Liver (tissue), 8 donors: ENCODE measurements at regions not wholly inside any gene's neighbourhood (a gene's known extent, or its start where the extent isn't known, plus 50 kb on each side); places are given as distances from the start of the nearest gene placed in this dataset.

ENCODE experiments used
- DNase-seq: peaks from one replicate; pipeline ENCODE4 v3.0.0-alpha.2; 2017; ENCODE audit warnings: low spot score
- H3K27ac ChIP-seq, 2 donors: one replicate each; pipeline ENCODE4 v1.7.0; 2013; ENCODE audit warnings: inconsistent platforms in 2 of 2, low read length in 2 of 2, control low read depth in 1 of 2, low read depth in 1 of 2, mild to moderate bottlenecking in 1 of 2
- H3K27me3 ChIP-seq, 4 donors: one replicate each; pipeline versions ENCODE4 v1.6.1 to v1.7.0; 2013; ENCODE audit warnings: low read length in 3 of 4, inconsistent platforms in 1 of 4, mild to moderate bottlenecking in 1 of 4, moderate library complexity in 1 of 4; ENCODE audit not compliant: control insufficient read depth in 4 of 4, insufficient read depth in 4 of 4
- H3K36me3 ChIP-seq, 4 donors: one replicate each; pipeline versions ENCODE4 v1.6.1 to v1.7.0; 2013; ENCODE audit warnings: low read length in 3 of 4, mild to moderate bottlenecking in 3 of 4, low read depth in 1 of 4, moderate library complexity in 1 of 4; ENCODE audit not compliant: control insufficient read depth in 4 of 4, insufficient read depth in 3 of 4
- H3K4me1 ChIP-seq, 4 donors: one replicate each; pipeline versions ENCODE4 v1.6.1 to v1.7.0; 2013; ENCODE audit warnings: low read length in 3 of 4, mild to moderate bottlenecking in 3 of 4, moderate library complexity in 1 of 4; ENCODE audit not compliant: control insufficient read depth in 4 of 4, insufficient read depth in 4 of 4
- H3K4me3 ChIP-seq, 3 donors: one replicate each; pipeline versions ENCODE4 v1.6.1 to v1.7.0; 2013; ENCODE audit warnings: low read length in 3 of 3, control low read depth in 1 of 3, low read depth in 1 of 3, mild to moderate bottlenecking in 1 of 3
- H3K9ac ChIP-seq, 2 donors: one replicate each; pipeline ENCODE4 v1.7.0; 2013; ENCODE audit warnings: low read length in 2 of 2, mild to moderate bottlenecking in 2 of 2, moderate library complexity in 2 of 2, control low read depth in 1 of 2, low read depth in 1 of 2
- H3K9me3 ChIP-seq, 4 donors: one replicate each; pipeline versions ENCODE4 v1.6.1 to v1.7.0; 2013; ENCODE audit warnings: low read length in 3 of 4; ENCODE audit not compliant: control insufficient read depth in 4 of 4
- ATF3 ChIP-seq: IDR thresholded peaks from 2 replicates; pipeline ENCODE4 v1.6.1; 2016; ENCODE audit warnings: antibody characterized with exemption
- CTCF ChIP-seq: fragments of 150-350 bp; IDR thresholded peaks from 2 replicates; pipeline ENCODE4 v1.5.1; 2017; ENCODE audit warnings: improper control_type of control experiment, low read depth, low read length; ENCODE audit not compliant: missing input control
- EGR1 ChIP-seq, 2 donors: IDR thresholded peaks; 2 replicates each; pipeline ENCODE4 v1.6.1; 2016 to 2018; ENCODE audit warnings: antibody characterized with exemption in 2 of 2, low read depth in 2 of 2
- FOXA1 ChIP-seq: IDR thresholded peaks from 2 replicates; pipeline ENCODE4 v1.6.1; 2016; ENCODE audit warnings: antibody characterized with exemption
- FOXA2 ChIP-seq: IDR thresholded peaks from 2 replicates; pipeline ENCODE4 v1.6.1; 2016; ENCODE audit warnings: antibody characterized with exemption
- GABPA ChIP-seq, 2 donors: IDR thresholded peaks in 1 of 2; conservative IDR thresholded peaks in 1 of 2; 2 replicates each; pipeline ENCODE4 v1.6.1; 2016; ENCODE audit warnings: antibody characterized with exemption in 2 of 2, mild to moderate bottlenecking in 1 of 2, moderate library complexity in 1 of 2
- HNF4A ChIP-seq, 2 donors: conservative IDR thresholded peaks; 2 replicates each; pipeline ENCODE4 v1.6.1; 2016; ENCODE audit warnings: antibody characterized with exemption in 2 of 2, mild to moderate bottlenecking in 2 of 2
- HNF4G ChIP-seq: IDR thresholded peaks from 2 replicates; pipeline ENCODE4 v1.6.1; 2016; ENCODE audit warnings: antibody characterized with exemption
- JUND ChIP-seq, 2 donors: IDR thresholded peaks; 2 replicates each; pipeline ENCODE4 v1.6.1; 2016; ENCODE audit warnings: antibody characterized with exemption in 2 of 2
- MAX ChIP-seq: IDR thresholded peaks from 2 replicates; pipeline ENCODE4 v1.6.1; 2016; ENCODE audit warnings: antibody characterized with exemption
- NR2F2 ChIP-seq: IDR thresholded peaks from 2 replicates; pipeline ENCODE4 v1.6.1; 2016; ENCODE audit warnings: antibody characterized with exemption
- RAD21 ChIP-seq, 2 donors: IDR thresholded peaks; 2 replicates each; pipeline ENCODE4 v1.6.1; 2016; ENCODE audit warnings: antibody characterized with exemption in 2 of 2, mild to moderate bottlenecking in 2 of 2
- REST ChIP-seq: IDR thresholded peaks from 2 replicates; pipeline ENCODE4 v1.6.1; 2016; ENCODE audit warnings: antibody characterized with exemption, mild to moderate bottlenecking
- RXRA ChIP-seq, 2 donors: IDR thresholded peaks; 2 replicates each; pipeline ENCODE4 v1.6.1; 2017 to 2018; ENCODE audit warnings: antibody characterized with exemption in 2 of 2, mild to moderate bottlenecking in 1 of 2
- SP1 ChIP-seq: IDR thresholded peaks from 2 replicates; pipeline ENCODE4 v1.6.1; 2018; ENCODE audit warnings: antibody characterized with exemption, mild to moderate bottlenecking
- TAF1 ChIP-seq: conservative IDR thresholded peaks from 2 replicates; pipeline ENCODE4 v1.6.1; 2016; ENCODE audit warnings: antibody characterized with exemption, mild to moderate bottlenecking
- YY1 ChIP-seq: IDR thresholded peaks from 2 replicates; pipeline ENCODE4 v1.6.1; 2016; ENCODE audit warnings: antibody characterized with exemption, mild to moderate bottlenecking
- ZBTB33 ChIP-seq: IDR thresholded peaks from 2 replicates; pipeline ENCODE4 v1.6.1; 2016; ENCODE audit warnings: antibody characterized with exemption
- WGBS: extraction: QIAGEN DNeasy Blood & Tissue Kit; methylation state at CpG from one replicate; pipeline ENCODE4 v1.1.7; 2013; 5-methylcytosine and 5-hydroxymethylcytosine counted together
- donor health status: healthy.
- donor health status: healthy.
- donor health status: healthy.
- donor health status: healthy.
- donor health status: healthy.

- Histone ChIP-seq H3K36me3 (no peaks in the 10 kb centered on the region), H3K9me3 (no peaks in the 10 kb centered on the region), H3K9ac (no peak overlapping the region), H3K4me3 (no peak overlapping the region), H3K4me1 (no peaks in the 10 kb centered on the region), H3K27me3 (no peaks in the 10 kb centered on the region), H3K27ac (no peak overlapping the region)
- DNase-seq = no peak
- WGBS = 72% methylated on average over 1 of the region's 1 CpG
- TF ChIP-seq REST (no peak), RAD21 (IDR thresholded peaks at IDR 0.05) (no peak), FOXA1 (no peak), MAX (no peak), JUND (IDR thresholded peaks at IDR 0.05) (no peak), FOXA2 (no peak), TAF1 (no peak), ATF3 (no peak), CTCF (no peak), YY1 (no peak), ZBTB33 (no peak), NR2F2 (no peak), GABPA (IDR thresholded peaks at IDR 0.05 in 1 of 2, conservative IDR thresholded peaks at IDR 0.05 in 1 of 2) (no peak), SP1 (no peak), EGR1 (IDR thresholded peaks at IDR 0.05; ENCODE audit: low read depth in 2 of 2) (no peak), RXRA (IDR thresholded peaks at IDR 0.05) (no peak), HNF4G (no peak), HNF4A (conservative IDR thresholded peaks at IDR 0.05) (no peak)
Observed at GRCh38 chr5:89137148-89137547, 254.2 kb upstream of the MEF2C start.

GRCh38 chr5:89133975-89134374 lies 251.0 kb upstream of the MEF2C start:
- 78% methylated on average over 1 of the region's 1 CpG for WGBS
- Histone ChIP-seq H3K9me3 (no peaks in the 10 kb centered on the region), H3K27me3 (no peaks in the 10 kb centered on the region), H3K36me3 (no peaks in the 10 kb centered on the region), H3K9ac (no peak overlapping the region), H3K27ac (no peak overlapping the region), H3K4me3 (no peak overlapping the region), H3K4me1 (no peaks in the 10 kb centered on the region)
- DNase-seq = no peak
- TF ChIP-seq ZBTB33 (no peak), RXRA (IDR thresholded peaks at IDR 0.05) (no peak), JUND (IDR thresholded peaks at IDR 0.05) (no peak), GABPA (IDR thresholded peaks at IDR 0.05 in 1 of 2, conservative IDR thresholded peaks at IDR 0.05 in 1 of 2) (no peak), SP1 (no peak), ATF3 (no peak), TAF1 (no peak), HNF4A (conservative IDR thresholded peaks at IDR 0.05) (no peak), HNF4G (no peak), CTCF (no peak), FOXA1 (no peak), FOXA2 (no peak), NR2F2 (no peak), MAX (no peak), RAD21 (IDR thresholded peaks at IDR 0.05) (no peak), YY1 (no peak)
